IMR-90 (cell line): ENCODE measurements at regions not wholly inside any gene's neighbourhood (a gene's known extent, or its start where the extent isn't known, plus 50 kb on each side); places are given as distances from the start of the nearest gene placed in this dataset.

Experiments used
- ATAC-seq: fragments of 200-7000 bp; cut with Tn5 transposase; 2 replicates; pipeline ENCODE4 v1.9.1; 2020; ENCODE audit warnings: low read depth, mild to moderate bottlenecking, moderate library complexity
- BruUV-seq: library from RNA; stranded (reverse); fragments of 400-500 nt; replicated peaks from 2 replicates; lab custom pipeline; 2021; lab: Mats Ljungman, UMichigan
- CTCF ChIA-PET: fragments of 300-600 bp; formaldehyde crosslinking; extraction: SDS; loops from one replicate; lab custom pipeline; 2021; ENCODE audit warnings: antibody characterized with exemption; lab: Yijun Ruan, JAX
- POLR2A ChIA-PET: fragments of 300-600 bp; sonication (Branson Sonifier 250); formaldehyde crosslinking; loops from one replicate; lab custom pipeline; 2022; ENCODE audit warnings: antibody characterized with exemption; ENCODE audit not compliant: unreplicated experiment; lab: Charles Lee
- DNase-seq: peaks from one replicate; pipeline ENCODE4 v3.0.0; 2013
- H2AFZ ChIP-seq: replicated peaks from 2 replicates; pipeline ENCODE3; 2013; ENCODE audit warnings: low read length, mild to moderate bottlenecking; ENCODE audit not compliant: poor library complexity
- H2AK5ac ChIP-seq: 2 replicates; pipeline ENCODE4 v1.6.1; 2013; ENCODE audit warnings: low read depth, low read length, inconsistent platforms
- H2AK9ac ChIP-seq: replicated peaks from 2 replicates; pipeline ENCODE3; 2013; ENCODE audit warnings: mild to moderate bottlenecking, low read depth, low read length, moderate library complexity; ENCODE audit not compliant: poor library complexity
- H2BK120ac ChIP-seq: 2 replicates; pipeline ENCODE4 v1.6.1; 2013; ENCODE audit warnings: low read depth, low read length, inconsistent platforms
- H2BK15ac ChIP-seq: 3 replicates; pipeline ENCODE4 v1.6.1; 2013; ENCODE audit warnings: low read depth, low read length, inconsistent platforms
- H2BK20ac ChIP-seq: 2 replicates; pipeline ENCODE4 v1.6.1; 2013; ENCODE audit warnings: low read depth, mild to moderate bottlenecking, inconsistent platforms, low read length, moderate library complexity
- H2BK5ac ChIP-seq: 2 replicates; pipeline ENCODE4 v1.6.1; 2013; ENCODE audit warnings: mild to moderate bottlenecking, low read depth, low read length, inconsistent platforms; ENCODE audit not compliant: poor library complexity, severe bottlenecking
- H3K14ac ChIP-seq: replicated peaks from 2 replicates; pipeline ENCODE4 v1.6.1; 2013; ENCODE audit warnings: low read depth, low read length, inconsistent platforms
- H3K18ac ChIP-seq: 2 replicates; pipeline ENCODE4 v1.6.1; 2013; ENCODE audit warnings: low read depth, low read length, control low read depth
- H3K23ac ChIP-seq: 2 replicates; pipeline ENCODE4 v1.6.1; 2013; ENCODE audit warnings: low read depth, low read length, inconsistent platforms
- H3K27ac ChIP-seq: 2 replicates; pipeline ENCODE4 v1.5.1; 2013; ENCODE audit warnings: mild to moderate bottlenecking, control low read depth, low read length; ENCODE audit not compliant: insufficient read depth
- H3K27me3 ChIP-seq: 2 replicates; pipeline ENCODE4 v1.6.1; 2013; ENCODE audit warnings: low read length; ENCODE audit not compliant: control insufficient read depth, insufficient read depth
- H3K36me3 ChIP-seq: 2 replicates; pipeline ENCODE4 v1.6.1; 2013; ENCODE audit warnings: low read length, mixed read lengths; ENCODE audit not compliant: control insufficient read depth, insufficient read depth
- H3K4ac ChIP-seq: 2 replicates; pipeline ENCODE4 v1.6.1; 2013; ENCODE audit warnings: low read depth, low read length, inconsistent platforms
- H3K4me1 ChIP-seq: 2 replicates; pipeline ENCODE4 v1.6.1; 2013; ENCODE audit warnings: low read length, mixed read lengths; ENCODE audit not compliant: control insufficient read depth, insufficient read depth
- H3K4me2 ChIP-seq: 2 replicates; pipeline ENCODE4 v1.6.1; 2013; ENCODE audit warnings: low read depth, mild to moderate bottlenecking, control low read depth, low read length, moderate library complexity
- H3K4me3 ChIP-seq: 2 replicates; pipeline ENCODE4 v1.5.1; 2013; ENCODE audit warnings: low read depth, mild to moderate bottlenecking, control low read depth, low read length, moderate library complexity; ENCODE audit not compliant: insufficient read depth
- H3K56ac ChIP-seq: 2 replicates; pipeline ENCODE4 v1.6.1; 2013; ENCODE audit warnings: low read length, inconsistent platforms; ENCODE audit not compliant: insufficient read depth; ENCODE audit errors: extremely low read depth
- H3K79me1 ChIP-seq, 2 experiments: 2 replicates each; pipeline ENCODE4 v1.6.1; 2013; ENCODE audit warnings: low read length in 2 of 2, inconsistent platforms in 1 of 2, low read depth in 1 of 2
- H3K9ac ChIP-seq: 2 replicates; pipeline ENCODE4 v1.6.1; 2013; ENCODE audit warnings: low read depth, low read length, control low read depth
- H3K9me1 ChIP-seq: 2 replicates; pipeline ENCODE4 v1.6.1; 2013; ENCODE audit warnings: low read length, inconsistent platforms; ENCODE audit not compliant: insufficient read depth
- H3K9me3 ChIP-seq: 2 replicates; pipeline ENCODE4 v1.6.1; 2013; ENCODE audit warnings: low read length; ENCODE audit not compliant: control insufficient read depth, insufficient read depth
- H4K20me1 ChIP-seq: 2 replicates; pipeline ENCODE4 v1.6.1; 2013; ENCODE audit warnings: low read length, inconsistent platforms; ENCODE audit not compliant: insufficient read depth
- H4K5ac ChIP-seq: 2 replicates; pipeline ENCODE4 v1.6.1; 2013; ENCODE audit warnings: mild to moderate bottlenecking, low read depth, low read length, control low read depth
- H4K8ac ChIP-seq, 2 experiments: 2 replicates each; pipeline ENCODE4 v1.6.1; 2013; ENCODE audit warnings: low read depth in 2 of 2, low read length in 2 of 2, control low read depth in 1 of 2, inconsistent platforms in 1 of 2
- H4K91ac ChIP-seq: 2 replicates; pipeline ENCODE4 v1.6.1; 2013; ENCODE audit warnings: low read depth, low read length, inconsistent platforms; ENCODE audit not compliant: insufficient read depth
- CEBPB ChIP-seq: IDR thresholded peaks from 2 replicates; pipeline ENCODE4 v1.6.1; 2012; ENCODE audit warnings: low read depth, low read length, improper control_type of control experiment
- ELK1 ChIP-seq: fragments of 150-350 bp; IDR thresholded peaks from 2 replicates; pipeline ENCODE4 v1.6.1; 2016; ENCODE audit warnings: low read depth, mild to moderate bottlenecking, low read length, moderate library complexity, borderline replicate concordance
- POLR2A ChIP-seq: IDR thresholded peaks from 2 replicates; pipeline ENCODE4 v1.6.1; 2012; ENCODE audit warnings: mild to moderate bottlenecking, low read depth, low read length
- RFX5 ChIP-seq: IDR thresholded peaks from 2 replicates; pipeline ENCODE4 v1.8.0; 2012; ENCODE audit warnings: low read depth, mild to moderate bottlenecking, low read length, moderate library complexity
- SMC3 ChIP-seq: fragments of 150-350 bp; IDR thresholded peaks from 2 replicates; pipeline ENCODE4 v1.6.1; 2016; ENCODE audit warnings: low read depth, mild to moderate bottlenecking, antibody characterized with exemption, low read length, moderate library complexity
- WGBS, 2 experiments: methylation state at CpG; one replicate each; pipeline versions ENCODE4 v1.1.5 to v1.1.7; 2013; ENCODE audit warnings: missing lambda C conversion rate in 2 of 2; ENCODE audit not compliant: insufficient read length in 1 of 2; ENCODE audit errors: extremely low coverage in 2 of 2; 5-methylcytosine and 5-hydroxymethylcytosine counted together
- dilution Hi-C: fragments of 300-500 bp; cut with HindIII; formaldehyde crosslinking; loops from one replicate; pipeline ENCODE4 v1.14.3; 2018; ENCODE audit warnings: low sequenced_read_pairs; ENCODE audit not compliant: unreplicated experiment
- in situ Hi-C: fragments of 300-500 bp; cut with MboI; formaldehyde crosslinking; loops from 3 replicates; pipeline ENCODE4 v1.14.3; 2019; ENCODE audit warnings: low sequenced_read_pairs, inconsistent platforms, mixed read lengths
- intact Hi-C: fragments of 100-400 bp; cut with micrococcal nuclease; formaldehyde crosslinking; loops from 2 replicates; pipeline ENCODE4 v1.10.0; 2022

GRCh38 chr6:50952092-50952907, 133.6 kb downstream of the TFAP2B start:
- WGBS, 2 experiments, result 92% methylated on average over 2 of the region's 5 CpGs; no CpG with 5 or more reads in 1 of the 2 experiments
- ATAC-seq (no peak), DNase-seq (no peak)
- ChIA-PET CTCF (no interaction called here), POLR2A (no interaction called here)
- intact Hi-C loops (no loop called here), dilution Hi-C loops (no loop called here), in situ Hi-C loops (no loop called here)
- H3K18ac ChIP-seq, result no peak overlapping the region
- no peak overlapping the region for H3K4me3 ChIP-seq
- H2AK5ac ChIP-seq, result no peak overlapping the region
- H3K9ac ChIP-seq, result no peak overlapping the region
- TF ChIP-seq ELK1 (no peak), CEBPB (no peak), POLR2A (no peak), RFX5 (no peak), SMC3 (no peak)
- H4K20me1 ChIP-seq, result no peaks in the 10 kb centered on the region
- no peak overlapping the region for H2AFZ ChIP-seq
- no peaks in the 10 kb centered on the region for H3K4me1 ChIP-seq
- no peaks in the 10 kb centered on the region for H3K79me1 ChIP-seq
- H2BK15ac ChIP-seq, result no peak overlapping the region
- H3K14ac ChIP-seq, result no peak overlapping the region
- H4K5ac ChIP-seq, result no peak overlapping the region
- H3K4me2 ChIP-seq, result no peak overlapping the region
- no peaks in the 10 kb centered on the region for H3K27me3 ChIP-seq
- H3K27ac ChIP-seq, result no peak overlapping the region
- no peak overlapping the region for H2AK9ac ChIP-seq
- H4K8ac ChIP-seq, result no peak overlapping the region
- no peaks in the 10 kb centered on the region for H3K36me3 ChIP-seq
- BruUV-seq, result no TSS peak
- no peaks in the 10 kb centered on the region for H3K9me1 ChIP-seq
- H3K4ac ChIP-seq, result no peak overlapping the region
- H3K9me3 ChIP-seq, result peaks cover 4% of the 10 kb centered on the region; the same call in 1 of the 2 replicates
- no peak overlapping the region for H3K23ac ChIP-seq
- no peak overlapping the region for H2BK5ac ChIP-seq
- no peak overlapping the region for H4K91ac ChIP-seq
- no peak overlapping the region for H2BK20ac ChIP-seq
- no peak overlapping the region for H2BK120ac ChIP-seq
- H3K56ac ChIP-seq, result no peak overlapping the region
